Renal pelvis (tissue), 1 donor: ENCODE measurements at regions not wholly inside any gene's neighbourhood (a gene's known extent, or its start where the extent isn't known, plus 50 kb on each side); places are given as distances from the start of the nearest gene placed in this dataset.
"Not testable (repeated sequence)": the region's sequence is repeated elsewhere in the genome, so short reads cannot be mapped to it uniquely, and the experiment has no call there.

Experiments
- DNase-seq: peaks from one replicate; pipeline ENCODE4 v3.0.0-alpha.2; 2013

GRCh38 chr9:27672718-27673117 is 99.4 kb upstream of the C9orf72 start:
- no peak for DNase-seq

DNA sequence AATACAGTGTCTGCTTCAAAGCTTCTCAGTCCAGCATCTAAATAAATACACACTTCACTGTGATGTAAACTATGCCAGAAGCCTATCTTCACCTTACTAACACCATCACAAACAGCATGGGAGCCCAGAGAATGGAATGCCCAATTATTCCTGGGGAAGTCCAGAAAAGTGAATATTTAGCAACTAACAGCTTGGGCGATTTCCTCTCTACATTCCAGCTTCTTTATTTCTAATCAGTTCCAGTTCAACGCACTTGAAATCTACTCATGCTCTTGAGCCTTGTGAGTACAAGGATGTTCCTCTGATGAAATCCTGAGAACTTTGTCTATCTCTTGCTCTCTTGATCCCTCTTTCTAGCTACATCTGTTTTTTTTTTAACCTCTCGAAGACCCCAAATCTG is 100.4 kb upstream of the C9orf72 start:
- DNase-seq = peak; percentile 35

DNA sequence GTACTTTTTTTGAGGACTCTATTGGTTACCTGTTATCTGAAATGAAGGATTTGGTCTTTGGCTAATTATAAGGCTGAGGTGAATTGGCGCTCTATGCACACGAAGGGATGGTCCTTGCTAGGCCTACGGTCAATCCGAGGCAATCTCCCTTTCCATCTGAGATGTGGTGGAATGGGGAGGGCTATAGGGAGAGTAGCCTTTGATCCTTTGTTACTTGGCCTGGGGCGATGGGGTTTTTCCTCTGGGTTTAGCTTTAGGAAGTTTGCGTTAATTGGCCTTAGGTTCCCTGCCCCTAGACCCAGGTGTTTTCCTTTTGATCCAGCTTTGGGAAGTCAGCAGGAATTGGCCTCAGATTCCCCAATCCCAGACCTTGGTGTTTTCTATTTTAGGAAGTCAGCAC is 102.1 kb upstream of the C9orf72 start:
- no peak for DNase-seq

DNA sequence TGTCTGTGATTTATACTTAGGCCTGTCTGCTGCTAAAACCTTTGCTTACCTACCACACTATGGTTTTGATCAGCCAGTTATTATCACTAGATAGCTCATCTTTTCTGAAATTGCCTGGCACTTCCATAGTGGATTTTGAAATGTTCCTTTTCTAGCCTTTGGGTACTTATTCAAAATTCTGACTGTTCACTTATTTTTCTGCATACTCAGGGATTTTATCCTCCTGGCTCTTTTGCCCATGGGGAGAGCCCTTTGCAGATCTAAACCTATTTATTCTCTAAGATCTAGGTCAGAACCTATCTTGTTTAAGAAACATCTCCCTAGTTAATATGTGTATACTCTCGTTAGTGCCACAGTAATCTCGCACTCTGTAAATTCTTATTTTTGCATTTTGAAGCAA is 103.5 kb upstream of the C9orf72 start:
- DNase-seq = no peak

DNA sequence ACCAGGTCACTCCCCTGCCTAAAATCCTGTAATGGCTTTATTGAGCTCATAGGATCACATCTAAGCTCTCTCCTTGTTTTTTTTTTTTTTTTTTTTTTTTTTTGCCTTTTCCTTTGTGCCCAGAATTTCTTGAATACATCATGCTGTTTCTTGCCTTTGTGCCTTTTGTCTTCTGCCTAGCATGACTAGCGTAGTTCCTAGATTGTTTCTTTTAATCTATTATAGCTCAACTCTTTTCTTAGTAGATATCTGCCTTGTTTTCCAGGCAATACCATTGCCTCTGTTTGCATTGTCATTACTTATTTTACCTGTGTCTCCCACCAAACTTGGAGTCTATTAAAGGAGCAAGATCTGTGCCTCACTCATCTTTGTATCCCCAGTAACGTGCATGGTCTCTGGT is 106.1 kb upstream of the C9orf72 start:
- no peak for DNase-seq

DNA sequence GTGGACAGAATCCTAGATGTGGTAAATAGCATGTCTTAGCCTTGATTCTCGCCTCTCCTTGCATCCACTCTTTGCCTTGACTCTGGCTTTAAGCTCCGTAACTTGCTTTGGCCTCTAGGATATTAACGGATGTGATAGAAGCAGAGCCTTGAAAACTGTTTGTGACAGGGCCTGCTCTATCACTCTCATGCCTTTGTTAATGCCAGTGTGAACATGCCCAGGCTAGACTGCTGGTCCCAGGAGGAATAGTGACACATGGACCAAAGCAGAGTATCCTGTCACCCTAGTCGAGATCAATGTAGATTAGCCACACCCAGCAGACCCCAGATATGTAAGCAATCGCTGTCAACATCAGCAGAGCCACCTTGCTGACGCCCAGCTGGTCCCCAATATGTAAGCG is 109.9 kb upstream of the C9orf72 start:
- no peak for DNase-seq

DNA sequence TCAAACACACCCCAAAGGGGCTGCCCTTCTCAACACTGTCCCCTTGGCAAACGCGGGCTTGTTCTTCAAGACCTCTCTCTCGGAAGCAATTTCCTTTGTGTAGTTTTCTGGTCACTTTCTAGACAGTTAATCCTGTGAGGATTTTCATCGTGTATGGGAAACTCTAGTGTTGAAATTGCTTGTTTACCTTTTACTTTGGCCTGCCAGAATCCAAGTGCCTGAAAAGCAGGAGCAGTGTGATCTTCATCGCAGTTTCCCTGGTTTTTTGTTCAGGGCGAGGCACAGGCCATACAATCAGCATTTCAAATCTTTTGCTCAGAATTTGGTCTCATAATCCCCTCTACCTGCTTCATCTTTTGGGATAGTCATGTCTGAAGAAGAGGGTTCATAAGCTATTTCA is 115.7 kb upstream of the C9orf72 start:
- no peak for DNase-seq

DNA sequence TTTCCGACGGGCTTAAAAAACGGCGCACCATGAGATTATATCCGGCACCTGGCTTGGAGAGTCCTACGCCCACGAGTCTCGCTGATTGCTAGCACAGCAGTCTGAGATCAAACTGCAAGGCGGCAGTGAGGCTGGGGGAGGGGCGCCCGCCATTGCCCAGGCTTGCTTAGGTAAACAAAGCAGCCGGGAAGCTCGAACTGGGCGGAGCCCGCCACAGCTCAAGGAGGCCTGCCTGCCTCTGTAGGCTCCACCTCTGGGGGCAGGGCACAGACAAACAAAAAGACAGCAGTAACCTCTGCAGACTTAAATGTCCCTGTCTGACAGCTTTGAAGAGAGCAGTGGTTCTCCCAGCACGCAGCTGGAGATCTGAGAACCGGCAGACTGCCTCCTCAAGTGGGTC is 117.5 kb upstream of the C9orf72 start:
- not testable (repeated sequence) for DNase-seq

DNA sequence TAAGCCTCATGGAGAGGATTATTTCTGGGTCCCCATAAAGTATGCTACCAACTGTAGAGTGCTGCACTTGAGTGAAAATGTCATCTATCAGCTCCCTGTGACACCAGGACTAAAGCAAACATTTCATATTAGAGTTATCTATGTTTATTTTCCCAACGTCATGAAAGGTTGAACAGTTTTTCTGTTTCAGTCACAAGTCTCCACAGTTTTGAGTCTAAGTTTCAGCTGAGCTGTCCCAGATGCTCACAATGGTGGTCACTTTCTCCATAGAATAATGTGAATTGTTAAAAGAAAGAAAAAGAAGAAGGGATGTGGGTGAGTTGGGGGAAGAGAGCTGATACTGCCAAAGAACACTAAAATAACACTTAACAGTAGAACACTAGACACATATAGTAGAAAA is 126.3 kb upstream of the C9orf72 start:
- no peak for DNase-seq

DNA sequence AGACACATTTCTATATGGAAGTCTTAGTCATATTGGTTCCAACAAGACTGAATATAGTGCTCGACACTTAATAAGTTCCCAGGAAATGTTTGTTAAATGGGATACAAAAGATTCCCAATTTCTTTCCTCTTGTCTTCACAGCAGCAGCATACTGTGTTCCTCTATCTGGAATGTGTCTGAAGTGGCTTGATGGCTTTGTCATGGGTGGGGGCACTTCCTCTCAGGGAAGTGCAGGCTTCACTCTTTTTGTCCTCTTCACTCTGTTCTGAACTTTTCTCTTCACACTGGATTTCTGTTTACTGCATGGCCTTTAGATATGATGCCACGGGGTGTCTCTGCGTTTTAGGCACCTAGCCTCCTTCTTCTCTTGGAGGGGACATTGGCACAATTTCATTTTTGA is 127.7 kb upstream of the C9orf72 start:
- DNase-seq = no peak

DNA sequence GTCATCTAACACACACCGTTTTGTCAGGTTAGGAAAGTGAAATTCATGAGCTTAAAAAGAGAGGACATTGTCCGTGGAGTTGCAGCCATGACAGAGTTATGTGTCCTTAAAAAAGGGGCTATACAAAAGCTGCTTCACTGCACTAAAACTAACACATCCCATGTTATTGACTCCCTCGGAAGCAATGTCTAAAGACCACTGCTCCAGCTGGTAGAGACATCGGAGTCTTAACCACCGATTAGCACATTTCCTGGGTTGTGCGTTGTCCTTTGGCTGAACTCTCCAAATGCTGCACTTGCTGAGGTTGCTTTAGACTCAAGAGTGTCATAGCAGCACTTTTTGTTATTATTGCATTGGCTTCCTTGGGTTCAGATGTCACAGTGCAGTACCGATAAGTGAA is 128.3 kb upstream of the C9orf72 start:
- DNase-seq = peak; percentile 55

DNA sequence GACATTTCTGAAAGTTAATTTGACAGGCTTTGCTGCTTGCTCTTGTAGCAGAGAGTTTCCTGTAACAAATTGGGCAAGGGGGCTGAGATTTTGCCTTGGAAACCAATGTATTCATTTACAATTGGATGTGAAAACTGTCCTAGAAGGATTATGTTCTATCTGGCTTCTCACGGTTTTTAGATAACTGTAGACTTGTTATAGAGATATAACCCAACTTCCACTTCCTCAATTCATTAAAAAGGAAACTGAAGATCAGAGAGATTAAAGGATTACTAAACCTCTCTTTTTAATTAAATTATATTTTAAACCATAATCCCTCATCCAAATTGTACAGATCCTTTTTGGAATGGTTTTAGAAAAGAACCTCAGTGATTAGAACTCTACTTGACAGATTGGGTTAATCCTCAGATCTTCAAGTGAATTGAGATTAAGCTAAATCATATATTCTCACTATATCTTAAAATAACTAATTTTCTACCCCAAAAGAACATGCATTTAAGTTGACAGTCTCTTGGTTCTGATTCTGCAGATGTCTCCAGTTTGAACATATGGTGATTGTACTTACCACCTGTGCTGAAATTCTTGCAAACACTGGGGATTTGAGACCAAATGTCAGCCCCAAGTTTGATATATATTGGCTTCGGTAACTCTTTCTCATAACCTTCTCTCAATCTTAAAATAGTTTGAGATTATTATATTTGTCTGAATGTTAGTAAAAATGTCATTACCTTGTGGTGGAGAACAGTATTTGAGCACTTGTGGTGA is 130.1 kb upstream of the C9orf72 start:
- DNase-seq = no peak

- DNase-seq = no peak
These were observed 138.0 kb upstream of the C9orf72 start for GRCh38 chr9:27711241-27711640.

DNA sequence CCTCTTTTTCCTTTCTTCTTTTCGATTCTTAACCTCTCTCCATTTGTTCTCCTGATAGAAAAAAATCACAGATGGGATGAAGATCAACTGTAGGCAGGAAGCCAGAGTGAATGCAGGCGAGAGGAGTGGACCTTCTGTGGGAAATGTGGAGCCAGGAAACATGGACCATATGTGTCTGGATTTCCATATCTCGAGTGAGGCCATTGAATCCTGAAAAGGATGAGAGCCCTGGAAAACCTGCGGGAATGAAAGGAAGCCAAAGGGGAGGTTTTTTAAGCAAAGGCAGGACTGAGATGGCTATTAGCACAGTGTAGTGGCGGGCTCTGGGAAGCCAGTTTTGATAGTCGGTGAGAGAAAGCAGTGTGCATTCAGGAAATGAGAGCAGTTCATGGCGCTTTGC is 139.5 kb upstream of the C9orf72 start:
- DNase-seq = no peak

DNA sequence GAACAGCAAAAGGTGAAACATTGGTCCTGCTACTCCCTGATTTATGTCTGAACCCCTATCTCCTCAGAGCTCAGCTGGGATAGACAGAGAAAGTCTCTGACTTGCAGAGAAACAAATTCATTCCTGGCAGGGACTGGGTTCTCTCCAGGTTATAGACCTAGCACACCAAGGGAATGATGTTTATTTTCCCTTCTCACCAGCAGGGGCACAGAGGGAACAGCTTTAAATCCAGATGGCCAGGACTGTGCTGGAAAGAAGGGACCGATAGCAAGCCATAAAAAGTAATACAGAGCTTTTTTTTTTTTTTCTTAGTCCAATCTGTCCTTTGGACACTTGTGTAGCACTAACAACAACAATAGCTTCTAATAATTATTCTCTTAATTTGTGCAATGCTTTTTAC is 141.1 kb upstream of the C9orf72 start:
- no peak for DNase-seq

DNA sequence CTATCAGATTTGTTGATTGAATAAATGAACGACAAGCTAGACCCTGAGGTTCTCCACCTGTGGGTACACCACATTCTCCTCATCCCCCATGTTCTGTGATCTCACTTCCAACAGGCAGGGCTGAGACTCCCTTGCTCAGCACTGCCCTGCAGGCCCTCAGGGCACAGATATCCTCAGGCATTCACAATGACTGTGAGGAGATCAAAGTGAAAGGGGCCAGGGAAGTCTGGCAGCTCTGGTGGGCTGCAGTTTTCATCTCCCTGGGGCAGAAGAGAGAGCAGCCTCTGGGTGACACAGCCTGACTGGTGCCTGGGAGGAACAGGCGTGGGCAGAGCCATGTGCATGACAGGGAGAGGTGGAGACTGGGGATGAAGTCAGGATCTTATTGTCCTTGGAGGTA is 142.4 kb upstream of the C9orf72 start:
- no peak for DNase-seq

DNA sequence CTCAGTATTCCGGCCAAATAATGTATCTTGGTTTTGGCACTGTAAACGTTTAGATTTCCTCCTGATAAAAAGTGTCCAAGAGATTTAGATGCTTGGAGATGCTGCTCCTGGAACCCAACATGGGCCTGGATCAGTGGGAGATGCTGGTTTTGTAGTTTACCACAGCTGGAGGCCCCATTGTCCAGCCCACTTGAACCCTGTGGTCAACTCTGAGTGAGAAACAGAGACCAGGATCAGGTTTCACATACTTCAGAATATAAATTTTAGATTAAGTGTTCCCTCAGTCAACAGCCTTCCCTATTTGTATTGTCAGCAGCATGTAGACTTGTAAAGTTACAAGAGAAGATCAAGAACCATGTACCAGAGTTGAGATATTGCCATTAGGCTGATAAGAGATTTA is 144.7 kb upstream of the C9orf72 start:
- DNase-seq = no peak

DNA sequence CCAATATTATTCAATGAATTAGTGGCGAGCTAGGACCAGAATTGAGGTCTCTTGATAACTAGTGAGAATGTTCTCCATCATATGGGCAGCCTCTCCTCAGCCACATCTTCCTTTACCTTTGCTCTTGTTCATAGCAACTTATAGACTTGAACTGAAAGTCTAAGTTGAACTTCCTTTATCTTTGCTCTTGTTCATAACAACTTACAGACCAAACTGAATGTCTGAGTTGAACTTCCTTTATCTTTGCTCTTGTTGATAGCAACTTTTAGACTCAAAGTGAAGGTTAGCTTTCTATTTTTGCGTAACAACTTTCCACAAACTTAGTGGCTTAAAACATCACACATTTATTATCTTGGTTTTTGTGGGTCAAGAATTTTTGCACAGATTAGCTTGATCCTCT is 146.4 kb upstream of the C9orf72 start:
- DNase-seq = no peak

- no peak for DNase-seq
These were observed 149.6 kb upstream of the C9orf72 start for GRCh38 chr9:27722866-27723265.

DNA sequence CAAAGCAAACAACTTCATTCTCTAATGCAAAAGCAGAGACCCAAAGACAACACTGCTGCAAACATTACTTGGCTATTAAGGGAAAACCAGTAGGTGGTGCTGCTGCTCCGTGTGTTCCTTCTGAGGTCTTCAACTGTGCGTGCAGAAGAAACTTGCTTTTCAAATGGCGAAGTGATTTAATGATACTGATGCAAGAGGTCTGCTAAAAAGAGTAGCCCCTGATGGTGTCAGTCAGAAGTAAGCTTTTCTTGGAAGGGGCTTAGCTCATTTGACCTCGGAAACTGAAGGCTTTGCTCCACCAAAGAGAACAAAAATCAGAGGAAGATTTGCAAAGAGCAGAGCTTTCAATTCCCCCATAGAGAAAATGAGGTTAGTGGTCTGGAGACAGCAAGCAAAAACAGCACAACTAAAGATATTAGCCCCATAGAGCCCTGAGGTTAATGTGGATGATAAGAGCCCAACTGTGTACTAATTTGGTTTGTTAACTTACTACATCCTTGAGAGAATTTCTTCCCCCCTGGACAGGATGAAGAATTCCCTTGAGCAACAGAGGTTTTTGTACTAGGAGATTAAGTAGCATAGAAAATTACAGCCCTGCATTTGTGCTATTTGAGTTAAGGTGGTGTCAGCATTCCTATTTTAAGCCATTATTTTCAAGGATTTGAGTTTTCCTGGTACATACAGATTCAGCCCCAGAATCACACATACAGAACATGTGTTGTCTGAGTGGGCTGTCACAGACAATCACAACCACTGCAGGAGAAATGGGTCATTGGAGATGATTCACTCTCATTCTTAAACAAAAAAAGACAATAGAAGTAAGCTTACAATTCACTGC is 153.2 kb upstream of the C9orf72 start:
- peak; percentile 88 for DNase-seq

GRCh38 chr9:27732494-27732893 is 159.2 kb upstream of the C9orf72 start:
- no peak for DNase-seq

DNA sequence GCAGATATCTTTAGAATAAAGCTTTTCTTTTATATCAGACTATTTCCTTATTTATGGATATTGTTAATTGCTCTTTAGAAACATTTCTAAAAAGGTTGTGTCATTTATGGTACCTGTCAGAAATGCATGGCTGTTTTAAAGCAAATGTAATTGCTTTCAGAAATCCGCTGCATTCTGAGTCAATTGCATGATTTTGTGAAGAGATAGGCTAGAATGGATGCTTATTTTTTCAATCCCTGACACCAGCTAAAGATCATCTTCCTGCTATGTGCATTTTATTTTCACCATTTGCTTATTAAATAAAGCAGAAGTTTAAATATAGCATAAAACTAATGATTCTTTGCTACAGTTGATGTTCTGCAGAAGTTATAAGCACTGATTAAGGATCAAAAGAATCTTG is 170.2 kb upstream of the C9orf72 start:
- no peak for DNase-seq

- DNase-seq = no peak
These were observed 174.2 kb upstream of the C9orf72 start for GRCh38 chr9:27747450-27747849.

DNA sequence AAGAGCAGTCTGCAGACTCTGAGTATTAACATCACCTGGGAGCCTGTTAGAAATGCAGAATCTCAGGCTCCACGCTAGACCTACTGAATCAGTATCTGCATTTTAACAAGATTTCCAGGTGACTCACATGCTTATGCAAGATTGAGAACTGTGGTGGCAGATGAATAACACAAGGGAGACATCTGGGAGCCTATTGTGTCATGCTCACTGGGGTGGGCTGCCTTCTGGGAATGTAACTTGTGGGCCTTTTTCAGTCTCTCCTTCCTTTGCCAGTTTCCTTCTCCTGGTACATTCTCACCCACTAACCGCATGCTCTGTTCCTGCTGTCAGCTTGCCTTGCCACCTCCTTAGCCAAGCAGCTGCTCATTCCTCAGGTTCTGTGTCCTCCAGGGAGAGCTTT is 176.6 kb upstream of the C9orf72 start:
- DNase-seq = no peak
